Skin of body (tissue), 1 donor: ENCODE measurements at regions not wholly inside any gene's neighbourhood (a gene's known extent, or its start where the extent isn't known, plus 50 kb on each side); places are given as distances from the start of the nearest gene placed in this dataset.
A peak's percentile ranks its signal among the peaks of the same experiment; 100 is the strongest.

Experiments
- DNase-seq: peaks from one replicate; lab custom pipeline; 2025; lab: John Stamatoyannopoulos, UW

- DNase-seq, result no peak
Observed at GRCh38 chrX:23228454-23228853, 106.2 kb upstream of the PTCHD1 start.

DNA sequence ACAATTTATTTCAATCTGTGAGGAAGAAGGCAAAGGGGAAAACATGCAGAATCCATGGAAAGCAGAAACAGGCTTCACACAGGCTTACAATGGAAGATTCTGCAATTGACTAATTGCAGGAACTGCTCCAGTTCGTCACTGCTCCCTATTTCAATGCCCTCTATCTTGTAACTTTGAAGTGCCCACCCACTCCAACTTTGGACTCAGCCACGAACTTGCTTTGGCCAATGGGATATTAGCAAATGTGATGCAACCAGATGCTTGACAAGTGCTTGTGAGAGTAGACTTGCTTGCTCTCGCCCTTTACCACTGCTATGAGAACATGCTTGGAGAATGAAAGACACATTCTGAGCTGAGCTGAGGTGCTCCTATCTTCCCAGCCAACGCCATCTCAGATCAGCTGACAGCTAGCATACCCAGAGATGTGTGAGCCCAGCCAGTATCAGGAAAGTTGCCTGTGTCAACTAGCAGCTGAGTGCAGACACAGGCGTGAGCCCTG is 105.7 kb upstream of the PTCHD1 start:
- DNase-seq, result no peak

- no peak for DNase-seq
Observed at GRCh38 chrX:23235051-23235450, 99.6 kb upstream of the PTCHD1 start.

GRCh38 chrX:23246001-23246400 is 88.6 kb upstream of the PTCHD1 start:
- DNase-seq, result no peak

- no peak for DNase-seq
Observed at GRCh38 chrX:23248187-23248586, 86.5 kb upstream of the PTCHD1 start.

GRCh38 chrX:23251043-23251442 is 83.6 kb upstream of the PTCHD1 start:
- DNase-seq, result no peak

DNA sequence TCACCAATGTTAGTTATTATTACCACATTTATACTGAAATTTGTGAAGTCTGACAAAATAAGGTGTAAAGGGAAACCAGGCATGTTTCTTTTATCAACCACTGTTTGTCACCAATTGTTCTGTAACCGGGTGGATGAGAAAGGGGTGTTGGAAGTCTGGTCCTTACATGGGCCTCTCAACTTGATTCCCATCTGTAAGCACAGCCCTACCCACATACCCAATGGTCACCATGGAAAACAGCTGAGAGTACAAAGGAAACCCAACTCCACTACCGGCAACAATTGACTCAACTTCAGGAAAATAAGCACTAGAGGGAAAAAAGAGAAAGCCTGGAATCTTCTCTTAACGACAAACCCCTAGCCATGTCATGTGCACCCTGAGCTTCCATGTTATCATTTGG is 70.8 kb upstream of the PTCHD1 start:
- DNase-seq, result no peak

GRCh38 chrX:23269923-23270322 is 64.7 kb upstream of the PTCHD1 start:
- no peak for DNase-seq

- no peak for DNase-seq
Observed at GRCh38 chrX:23271026-23271425, 63.6 kb upstream of the PTCHD1 start.

- DNase-seq, result peak; percentile 0
Observed at GRCh38 chrX:23276475-23276874, 58.2 kb upstream of the PTCHD1 start.
